Karpas-422 (cell line): ENCODE measurements at regions not wholly inside any gene's neighbourhood (a gene's known extent, or its start where the extent isn't known, plus 50 kb on each side); places are given as distances from the start of the nearest gene placed in this dataset.

ENCODE experiments used
- DNase-seq: peaks from one replicate; pipeline ENCODE4 v3.0.0-alpha.2; 2015
- H2AFZ ChIP-seq: fragments of 200-600 bp; sonication (generic); 2 replicates; pipeline ENCODE4 v1.6.1; 2014; ENCODE audit warnings: antibody characterized with exemption, low read length, mixed read lengths
- H3K27ac ChIP-seq: fragments of 200-600 bp; sonication (generic); 2 replicates; pipeline ENCODE4 v1.5.1; 2014; ENCODE audit warnings: mild to moderate bottlenecking, low read length, moderate library complexity
- H3K27me3 ChIP-seq: fragments of 200-600 bp; sonication (generic); 2 replicates; pipeline ENCODE4 v1.6.1; 2014; ENCODE audit warnings: low read length, mixed read lengths
- H3K36me3 ChIP-seq: fragments of 200-600 bp; sonication (generic); 2 replicates; pipeline ENCODE4 v1.6.1; 2014; ENCODE audit warnings: low read length, mixed read lengths; ENCODE audit not compliant: insufficient read depth
- H3K4me1 ChIP-seq: fragments of 200-600 bp; sonication (generic); 2 replicates; pipeline ENCODE4 v1.6.1; 2014; ENCODE audit warnings: mild to moderate bottlenecking, low read length, mixed read lengths
- H3K4me2 ChIP-seq: fragments of 200-600 bp; sonication (generic); 2 replicates; pipeline ENCODE4 v1.6.1; 2014; ENCODE audit warnings: low read length, low read depth, mild to moderate bottlenecking; ENCODE audit not compliant: poor library complexity, severe bottlenecking
- H3K4me3 ChIP-seq: fragments of 200-600 bp; sonication (generic); 2 replicates; pipeline ENCODE4 v1.5.1; 2014; ENCODE audit warnings: mild to moderate bottlenecking, antibody characterized with exemption, low read length, mixed read lengths
- H3K79me2 ChIP-seq: fragments of 200-600 bp; sonication (generic); 2 replicates; pipeline ENCODE4 v1.6.1; 2014; ENCODE audit warnings: mild to moderate bottlenecking, low read length, mixed read lengths
- H3K9ac ChIP-seq: fragments of 200-600 bp; sonication (generic); 2 replicates; pipeline ENCODE4 v1.6.0; 2014; ENCODE audit warnings: low read length
- H3K9me2 ChIP-seq: fragments of 200-600 bp; sonication (generic), shearing (Covaris generic); replicated peaks from 2 replicates; pipeline ENCODE4 v1.6.0; 2014; ENCODE audit warnings: mild to moderate bottlenecking, low read length, moderate library complexity; ENCODE audit not compliant: insufficient read depth
- H3K9me3 ChIP-seq: fragments of 300-700, 200-600 bp; sonication (generic); 2 replicates; pipeline ENCODE4 v1.6.1; 2014; ENCODE audit warnings: low read length, mixed read lengths
- H4K20me1 ChIP-seq: fragments of 200-600 bp; sonication (generic); 2 replicates; pipeline ENCODE4 v1.6.1; 2014; ENCODE audit warnings: mild to moderate bottlenecking, antibody characterized with exemption, low read length, low read depth; ENCODE audit not compliant: insufficient read depth

DNA sequence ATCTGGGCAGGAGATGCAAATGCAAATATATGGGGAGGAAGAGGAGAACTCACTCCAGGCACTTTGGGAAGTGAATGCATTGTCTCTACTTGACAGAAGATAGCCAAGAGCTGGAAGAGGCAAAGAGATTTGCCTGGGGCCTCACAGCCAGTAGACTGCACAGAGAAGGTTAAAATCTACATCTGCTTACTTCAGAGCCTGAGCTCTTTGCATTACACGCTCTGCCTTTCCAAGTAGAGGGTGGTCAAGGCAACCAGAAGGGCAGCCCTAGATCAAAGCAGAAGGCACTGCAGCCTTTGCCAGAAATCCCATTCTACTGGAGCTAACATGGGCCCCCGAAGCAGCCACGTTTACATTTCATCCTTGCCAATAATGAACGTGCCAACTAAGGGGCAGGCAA, 407.2 kb upstream of the CCL2 start:
- H3K9ac ChIP-seq, result no peak overlapping the region
- H3K9me3 ChIP-seq, result no peaks in the 10 kb centered on the region
- H3K36me3 ChIP-seq, result no peaks in the 10 kb centered on the region
- H3K4me3 ChIP-seq, result no peak overlapping the region
- H3K4me1 ChIP-seq, result no peaks in the 10 kb centered on the region
- H3K9me2 ChIP-seq, result no peaks in the 10 kb centered on the region
- no peaks in the 10 kb centered on the region for H3K79me2 ChIP-seq
- no peak overlapping the region for H3K4me2 ChIP-seq
- H2AFZ ChIP-seq, result no peak overlapping the region
- no peak for DNase-seq
- H3K27ac ChIP-seq, result no peak overlapping the region
- 0 out of 2 replicates have a peak, but pooled peaks cover 2% of the 10 kb centered on the region for H3K27me3 ChIP-seq
- H4K20me1 ChIP-seq, result no peaks in the 10 kb centered on the region

DNA sequence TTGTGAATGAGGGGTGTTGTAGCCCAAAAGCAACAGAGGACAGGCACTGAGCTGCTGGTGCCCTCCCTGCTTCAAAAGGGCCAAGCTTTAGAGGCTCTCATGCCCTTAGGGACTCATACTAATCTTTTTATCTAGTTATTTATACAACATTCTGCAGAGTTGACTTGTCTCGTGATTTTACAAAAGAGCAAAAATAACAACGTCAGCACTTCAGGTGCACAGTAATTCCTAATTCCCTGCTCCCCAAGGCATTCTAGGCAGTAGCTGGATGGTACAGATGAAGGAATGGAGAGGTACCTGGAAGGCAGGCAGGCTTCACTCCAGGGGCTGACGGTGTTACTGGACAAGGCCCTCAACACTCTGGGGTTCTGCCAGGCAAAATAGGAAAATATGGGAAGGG, 406.7 kb upstream of the CCL2 start:
- no peaks in the 10 kb centered on the region for H3K9me3 ChIP-seq
- no peaks in the 10 kb centered on the region for H3K9me2 ChIP-seq
- no peak overlapping the region for H3K27ac ChIP-seq
- DNase-seq, result no peak
- H3K79me2 ChIP-seq, result no peaks in the 10 kb centered on the region
- no peaks in the 10 kb centered on the region for H4K20me1 ChIP-seq
- H3K27me3 ChIP-seq, result 0 out of 2 replicates have a peak, but pooled peaks cover 2% of the 10 kb centered on the region
- no peak overlapping the region for H3K4me2 ChIP-seq
- no peak overlapping the region for H3K9ac ChIP-seq
- no peak overlapping the region for H2AFZ ChIP-seq
- no peaks in the 10 kb centered on the region for H3K4me1 ChIP-seq
- no peak overlapping the region for H3K4me3 ChIP-seq
- no peaks in the 10 kb centered on the region for H3K36me3 ChIP-seq

DNA sequence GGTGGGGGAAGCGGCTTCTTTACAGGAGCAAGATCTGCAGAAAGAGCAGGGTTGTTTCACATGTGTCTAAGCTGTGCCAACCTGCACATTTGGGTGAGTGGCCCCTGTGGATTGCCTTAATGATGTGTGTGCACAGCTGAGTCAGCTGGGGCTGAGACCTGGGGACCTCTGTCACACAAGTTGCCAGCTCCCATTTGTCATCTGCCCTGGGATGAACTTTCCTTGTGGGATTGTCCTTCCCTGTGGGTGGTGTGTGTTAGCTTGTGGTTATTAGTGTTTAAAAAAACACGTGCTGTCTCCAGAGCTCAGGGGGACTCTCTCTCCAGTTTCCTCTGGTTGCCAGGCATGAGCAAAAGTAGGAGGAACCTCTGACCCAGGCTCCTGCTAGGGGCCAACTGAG, 400.5 kb upstream of the CCL2 start:
- Histone ChIP-seq H3K9ac (no peak overlapping the region), H3K9me3 (no peaks in the 10 kb centered on the region), H3K4me3 (no peak overlapping the region), H3K27me3 (no peaks in the 10 kb centered on the region), H3K9me2 (no peaks in the 10 kb centered on the region), H3K4me2 (no peak overlapping the region), H3K79me2 (no peaks in the 10 kb centered on the region), H3K36me3 (no peaks in the 10 kb centered on the region), H4K20me1 (no peaks in the 10 kb centered on the region), H3K27ac (no peak overlapping the region), H3K4me1 (no peaks in the 10 kb centered on the region), H2AFZ (no peak overlapping the region)
- no peak for DNase-seq

DNA sequence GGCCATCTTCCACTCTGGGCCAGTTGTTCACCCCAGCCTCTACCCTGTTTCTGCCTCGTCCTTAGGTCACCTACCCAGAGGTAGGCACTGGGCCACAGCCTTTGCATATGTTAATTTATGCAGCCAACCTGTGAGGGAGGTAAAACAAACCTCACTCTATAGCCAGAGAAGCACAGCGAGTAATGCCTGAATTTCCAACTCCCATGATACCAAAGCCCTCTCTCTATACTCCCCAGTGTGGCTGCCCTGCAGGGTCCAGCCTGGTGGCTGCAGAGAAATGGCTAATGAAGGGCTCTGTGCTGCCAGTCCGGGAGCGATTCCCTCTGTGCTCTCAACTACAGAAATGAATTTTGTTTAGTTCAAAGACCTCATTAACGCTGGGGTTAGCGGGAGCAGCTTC, 397.0 kb upstream of the CCL2 start:
- Histone ChIP-seq H3K9me3 (no peaks in the 10 kb centered on the region), H4K20me1 (no peaks in the 10 kb centered on the region), H3K79me2 (no peaks in the 10 kb centered on the region), H3K9ac (no peak overlapping the region), H3K4me1 (no peaks in the 10 kb centered on the region), H3K36me3 (no peaks in the 10 kb centered on the region), H3K9me2 (no peaks in the 10 kb centered on the region), H3K4me3 (no peak overlapping the region), H3K4me2 (no peak overlapping the region), H3K27ac (no peak overlapping the region), H2AFZ (no peak overlapping the region), H3K27me3 (no peaks in the 10 kb centered on the region)
- DNase-seq, result no peak

DNA sequence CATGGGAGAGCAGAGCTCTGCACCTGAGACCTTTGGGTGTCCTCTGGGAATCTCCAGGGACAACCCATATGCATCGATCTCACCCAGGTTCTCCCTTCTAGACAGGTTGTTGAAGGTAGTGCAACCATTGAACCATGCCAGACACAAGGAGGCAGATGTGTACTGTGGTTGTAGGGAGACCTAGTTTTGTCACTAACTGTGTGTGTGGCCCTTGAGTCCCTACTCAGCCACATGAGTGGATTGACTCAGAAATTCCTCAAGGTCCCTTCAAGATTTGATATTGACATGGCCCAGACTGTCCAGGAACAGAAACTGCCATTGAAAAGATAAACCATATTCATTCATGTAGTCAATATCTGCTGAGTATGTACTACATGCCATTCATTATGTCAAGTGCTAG, 396.4 kb upstream of the CCL2 start:
- Histone ChIP-seq H3K79me2 (no peaks in the 10 kb centered on the region), H3K27me3 (no peaks in the 10 kb centered on the region), H3K4me1 (no peaks in the 10 kb centered on the region), H3K9me3 (no peaks in the 10 kb centered on the region), H4K20me1 (no peaks in the 10 kb centered on the region), H3K27ac (no peak overlapping the region), H3K9ac (no peak overlapping the region), H3K36me3 (no peaks in the 10 kb centered on the region), H3K4me3 (no peak overlapping the region), H2AFZ (no peak overlapping the region), H3K9me2 (no peaks in the 10 kb centered on the region), H3K4me2 (no peak overlapping the region)
- DNase-seq, result no peak

DNA sequence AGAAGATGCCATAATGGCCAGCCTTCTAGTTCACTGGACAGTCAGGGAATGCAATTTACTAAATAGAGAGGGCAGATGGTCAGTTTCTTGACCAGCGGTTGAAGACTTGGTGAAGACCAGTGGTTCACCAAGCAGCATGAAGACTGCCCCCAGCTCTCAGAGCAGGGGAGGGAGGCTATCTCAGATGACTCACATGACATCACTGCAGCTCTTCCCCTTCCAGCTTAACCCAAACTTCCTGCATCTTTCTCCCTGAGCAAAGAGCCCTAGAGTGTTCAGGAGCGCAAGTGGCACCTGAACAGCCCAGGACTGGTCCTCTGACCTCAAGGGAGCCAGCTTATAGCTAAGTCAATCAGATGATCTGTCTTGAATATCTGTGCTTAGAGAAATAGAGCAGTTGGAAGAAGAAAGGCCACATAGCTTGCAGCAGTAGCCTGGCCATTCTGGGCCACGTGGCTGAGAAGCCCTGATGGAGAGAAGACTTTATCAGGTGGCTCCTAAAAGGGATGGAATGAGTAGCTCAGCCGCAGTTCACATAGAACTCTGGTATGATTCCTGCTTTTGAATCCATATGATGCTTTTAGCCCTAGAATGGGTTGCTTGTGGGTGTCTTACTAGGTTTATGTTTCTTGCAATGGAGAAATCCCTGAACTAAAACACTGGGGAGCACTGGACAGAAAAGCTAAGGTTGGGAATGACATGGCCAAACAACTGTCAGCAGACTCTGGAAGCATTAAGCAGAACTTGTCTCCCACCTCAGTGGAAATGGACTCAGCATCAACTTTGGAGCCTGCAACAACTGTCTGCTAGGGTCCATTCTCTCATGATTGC, 392.1 kb upstream of the CCL2 start:
- DNase-seq, result no peak
- Histone ChIP-seq H3K9me2 (no peaks in the 10 kb centered on the region), H3K27ac (no peak overlapping the region), H2AFZ (no peak overlapping the region), H3K79me2 (no peaks in the 10 kb centered on the region), H3K4me3 (no peak overlapping the region), H3K9me3 (no peaks in the 10 kb centered on the region), H3K36me3 (no peaks in the 10 kb centered on the region), H3K9ac (no peak overlapping the region), H3K27me3 (no peaks in the 10 kb centered on the region), H4K20me1 (no peaks in the 10 kb centered on the region), H3K4me1 (no peaks in the 10 kb centered on the region), H3K4me2 (no peak overlapping the region)

DNA sequence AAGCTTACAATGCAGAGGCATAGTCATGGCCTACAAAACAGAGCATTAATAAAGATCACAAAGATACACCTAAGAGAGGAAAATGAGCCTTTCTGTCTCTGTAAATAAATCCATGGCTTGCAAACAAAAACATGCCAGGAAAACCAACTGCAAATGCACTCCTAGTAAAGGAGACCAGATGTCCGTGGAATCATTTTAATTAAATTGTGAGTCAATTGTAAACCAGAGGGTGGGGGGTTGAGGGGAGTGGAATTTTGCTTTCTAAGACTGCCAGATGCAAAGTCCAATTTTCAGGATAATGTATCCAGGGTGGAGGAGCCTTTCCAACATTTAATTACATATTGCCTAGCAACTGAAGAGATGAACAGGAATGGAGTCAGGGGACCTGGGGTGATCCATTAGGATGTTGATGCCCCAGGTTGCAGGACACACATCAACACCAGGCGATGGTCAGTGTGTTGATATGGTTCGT, 390.3 kb upstream of the CCL2 start:
- Histone ChIP-seq H3K9me3 (no peaks in the 10 kb centered on the region), H3K9me2 (no peaks in the 10 kb centered on the region), H3K27ac (no peak overlapping the region), H3K4me2 (no peak overlapping the region), H3K79me2 (no peaks in the 10 kb centered on the region), H4K20me1 (no peaks in the 10 kb centered on the region), H3K4me1 (no peaks in the 10 kb centered on the region), H2AFZ (no peak overlapping the region), H3K36me3 (no peaks in the 10 kb centered on the region), H3K4me3 (no peak overlapping the region), H3K27me3 (no peaks in the 10 kb centered on the region), H3K9ac (no peak overlapping the region)
- DNase-seq, result no peak

DNA sequence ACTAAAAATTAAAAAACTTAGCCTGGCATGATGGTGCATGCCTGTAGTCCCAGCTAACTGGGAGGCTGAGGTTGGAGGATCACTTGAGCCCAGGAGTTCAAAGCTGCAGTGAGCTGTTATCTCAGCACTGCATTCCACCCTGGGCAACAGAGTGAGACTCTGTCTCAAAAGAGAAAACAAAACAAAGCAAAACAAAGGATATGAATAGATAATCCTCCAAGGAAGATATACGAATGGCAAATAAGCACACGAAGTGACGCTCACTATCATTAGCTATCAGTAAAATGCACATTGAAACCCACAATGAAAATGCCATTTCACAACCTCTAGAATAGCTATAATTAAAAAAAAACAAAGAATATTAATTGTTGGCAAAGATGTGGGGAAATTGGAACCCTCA, 386.2 kb upstream of the CCL2 start:
- Histone ChIP-seq H3K36me3 (no peaks in the 10 kb centered on the region), H3K4me2 (no peak overlapping the region), H3K4me1 (no peaks in the 10 kb centered on the region), H3K4me3 (no peak overlapping the region), H3K27me3 (no peaks in the 10 kb centered on the region), H3K9me3 (no peaks in the 10 kb centered on the region), H3K9ac (no peak overlapping the region), H3K79me2 (no peaks in the 10 kb centered on the region), H3K9me2 (no peaks in the 10 kb centered on the region), H2AFZ (no peak overlapping the region), H4K20me1 (no peaks in the 10 kb centered on the region), H3K27ac (no peak overlapping the region)
- no peak for DNase-seq
